Endothelial cell of umbilical vein (primary cell): ENCODE measurements at regions not wholly inside any gene's neighbourhood (a gene's known extent, or its start where the extent isn't known, plus 50 kb on each side); places are given as distances from the start of the nearest gene placed in this dataset.

Experiments used
- BruUV-seq: library from RNA; stranded (reverse); fragments of 400-500 nt; replicated peaks from 2 replicates; lab custom pipeline; 2021; lab: Mats Ljungman, UMichigan
- CTCF ChIA-PET: fragments of 300-600, 350-600 bp; sonication (Branson Sonifier 250); formaldehyde crosslinking; loops from one replicate; lab custom pipeline; 2021; ENCODE audit warnings: antibody characterized with exemption, inconsistent platforms; lab: Charles Lee
- POLR2A ChIA-PET: fragments of 300-600, 350-600 bp; sonication (Branson Sonifier 250); formaldehyde crosslinking; loops from one replicate; lab custom pipeline; 2021; ENCODE audit warnings: antibody characterized with exemption, inconsistent platforms; lab: Charles Lee
- DNase-seq: peaks from one replicate; pipeline ENCODE4 v3.0.0-alpha.2; 2011; ENCODE audit warnings: low read depth, low spot score
- FAIRE-seq: peaks from 2 replicates; lab custom pipeline; 2011; peaks lifted over from hg19 to GRCh38; lab: Jason Lieb, UNC
- H2AFZ ChIP-seq: 2 replicates; pipeline ENCODE4 v1.6.0; 2012; ENCODE audit warnings: low read depth, low read length, control low read depth, inconsistent platforms
- H3K27ac ChIP-seq: 2 replicates; pipeline ENCODE4 v1.5.1; 2011; ENCODE audit warnings: low read depth, mild to moderate bottlenecking, control low read depth, low read length, moderate library complexity; ENCODE audit not compliant: insufficient read depth
- H3K27me3 ChIP-seq, 2 experiments: 2 replicates each; pipeline versions ENCODE4 v1.6.0 to v1.6.1; 2011; ENCODE audit warnings: low read length in 2 of 2, mixed read lengths in 1 of 2; ENCODE audit not compliant: control insufficient read depth in 2 of 2, insufficient read depth in 2 of 2
- H3K36me3 ChIP-seq, 2 experiments: 2 replicates in 1 of 2; 3 replicates in 1 of 2; pipeline ENCODE4 v1.5.1; 2011; ENCODE audit warnings: low read length in 2 of 2, mild to moderate bottlenecking in 1 of 2, moderate library complexity in 1 of 2; ENCODE audit not compliant: control insufficient read depth in 2 of 2, insufficient read depth in 2 of 2; ENCODE audit errors: extremely low read depth in 1 of 2
- H3K4me1 ChIP-seq: 3 replicates; pipeline ENCODE4 v1.5.1; 2011; ENCODE audit warnings: mild to moderate bottlenecking, low read length; ENCODE audit not compliant: control insufficient read depth, insufficient read depth; ENCODE audit errors: extremely low read depth
- H3K4me2 ChIP-seq: 2 replicates; pipeline ENCODE4 v1.6.1; 2011; ENCODE audit warnings: low read length, control low read depth, mixed read lengths; ENCODE audit not compliant: insufficient read depth
- H3K4me3 ChIP-seq, 3 experiments: fragments of 200-600 bp in 1 of 3; sonication (generic), shearing (Covaris generic) in 1 of 3; replicated peaks in 1 of 3; 2 replicates each; pipeline ENCODE4 v1.5.1; 2011 to 2016; ENCODE audit warnings: control low read depth in 3 of 3, low read length in 3 of 3, mild to moderate bottlenecking in 2 of 3, inconsistent platforms in 1 of 3, low read depth in 1 of 3, moderate library complexity in 1 of 3; ENCODE audit not compliant: insufficient read depth in 1 of 3
- H3K79me2 ChIP-seq: 2 replicates; pipeline ENCODE4 v1.6.0; 2012; ENCODE audit warnings: low read length, inconsistent platforms; ENCODE audit not compliant: control insufficient read depth, insufficient read depth
- H3K9ac ChIP-seq: replicated peaks from 2 replicates; pipeline ENCODE3; 2011; ENCODE audit warnings: low read length, control low read depth; ENCODE audit not compliant: insufficient read depth; ENCODE audit errors: extremely low read depth
- H3K9me1 ChIP-seq: replicated peaks from 3 replicates; pipeline ENCODE4 v1.6.0; 2011; ENCODE audit warnings: mild to moderate bottlenecking, low read length; ENCODE audit not compliant: control insufficient read depth, insufficient read depth; ENCODE audit errors: extremely low read depth
- H3K9me3 ChIP-seq: replicated peaks from 2 replicates; pipeline ENCODE4 v1.5.1; 2012; ENCODE audit warnings: low read length, inconsistent platforms; ENCODE audit not compliant: control insufficient read depth, insufficient read depth
- H4K20me1 ChIP-seq: replicated peaks from 2 replicates; pipeline ENCODE3; 2011; ENCODE audit warnings: mild to moderate bottlenecking, low read length; ENCODE audit not compliant: control insufficient read depth, insufficient read depth; ENCODE audit errors: extremely low read depth
- EZH2 ChIP-seq: IDR thresholded peaks from 2 replicates; pipeline ENCODE4 v1.6.1; 2012; ENCODE audit warnings: borderline replicate concordance, low read depth, mild to moderate bottlenecking, moderate library complexity, low read length, inconsistent platforms; ENCODE audit not compliant: severe bottlenecking
- FOS ChIP-seq: IDR thresholded peaks from 2 replicates; pipeline ENCODE4 v1.6.1; 2011; ENCODE audit warnings: mild to moderate bottlenecking, low read length, moderate library complexity, borderline replicate concordance; ENCODE audit not compliant: insufficient read depth
- GATA2 ChIP-seq: IDR thresholded peaks from 2 replicates; pipeline ENCODE4 v1.7.0; 2011; ENCODE audit warnings: low read depth, mild to moderate bottlenecking, moderate library complexity, mixed read lengths, low read length; ENCODE audit not compliant: insufficient read length, insufficient read depth
- JUN ChIP-seq: IDR thresholded peaks from 2 replicates; pipeline ENCODE4 v1.6.1; 2011; ENCODE audit warnings: borderline replicate concordance, low read depth; ENCODE audit not compliant: insufficient read length, insufficient read depth
- MAX ChIP-seq: IDR thresholded peaks from 2 replicates; pipeline ENCODE4 v1.6.1; 2011; ENCODE audit not compliant: insufficient read depth, insufficient read length
- MYC ChIP-seq: IDR thresholded peaks from one replicate; pipeline ENCODE4 v1.6.1; 2011; ENCODE audit warnings: mild to moderate bottlenecking, low read depth, low read length
- POLR2A ChIP-seq: IDR thresholded peaks from 2 replicates; pipeline ENCODE4 v1.6.1; 2012; ENCODE audit warnings: low read depth, mild to moderate bottlenecking, control low read depth, low read length
- POLR2AphosphoS5 ChIP-seq: IDR thresholded peaks from 2 replicates; pipeline ENCODE4 v1.6.1; 2012; ENCODE audit warnings: low read depth, mild to moderate bottlenecking, control low read depth, low read length, moderate library complexity; ENCODE audit not compliant: insufficient read depth
- dilution Hi-C: fragments of 300-500 bp; cut with MboI; formaldehyde crosslinking; loops from one replicate; pipeline ENCODE4 v1.15.0; 2019; ENCODE audit warnings: low sequenced_read_pairs; ENCODE audit not compliant: extremely low pct_ligation_motif_present
- intact Hi-C: fragments of 100-400 bp; cut with micrococcal nuclease; formaldehyde crosslinking; loops from one replicate; pipeline ENCODE4 v1.10.0; 2022
- TF ChIP-seq, protein P1 (sequence below), 2 donors: IDR thresholded peaks; 1 replicate in 1 of 2; 2 replicates in 1 of 2; pipeline ENCODE4 v1.5.1; 2011; ENCODE audit warnings: low read length in 2 of 2, mild to moderate bottlenecking in 2 of 2, moderate library complexity in 2 of 2, control low read depth in 1 of 2, inconsistent platforms in 1 of 2, low read depth in 1 of 2; ENCODE audit not compliant: insufficient read depth in 1 of 2; ENCODE audit errors: extremely low read depth in 1 of 2

GRCh38 chr12:14126692-14127091, 145.3 kb upstream of the GRIN2B start:
- no peak overlapping the region for H3K27ac ChIP-seq
- H3K9ac ChIP-seq, result no peak overlapping the region
- no peaks in the 10 kb centered on the region for H3K36me3 ChIP-seq
- no peaks in the 10 kb centered on the region for H3K79me2 ChIP-seq
- H3K9me1 ChIP-seq, result no peaks in the 10 kb centered on the region
- H3K27me3 ChIP-seq, result no peaks in the 10 kb centered on the region
- no peak for DNase-seq
- no peak overlapping the region for H3K4me3 ChIP-seq
- no peaks in the 10 kb centered on the region for H4K20me1 ChIP-seq
- ChIA-PET POLR2A (no interaction called here), CTCF (no interaction called here)
- no peak overlapping the region for H2AFZ ChIP-seq
- FAIRE-seq, result no peak
- no TSS peak for BruUV-seq
- intact Hi-C loops (no loop called here), dilution Hi-C loops (no loop called here)
- no peak overlapping the region for H3K4me2 ChIP-seq
- no peaks in the 10 kb centered on the region for H3K4me1 ChIP-seq
- H3K9me3 ChIP-seq, result no peaks in the 10 kb centered on the region
- TF ChIP-seq MAX, result no peak
- no peak for TF ChIP-seq FOS
- TF ChIP-seq GATA2, result no peak
- no peak for TF ChIP-seq EZH2
- no peak for TF ChIP-seq MYC
- no peak for TF ChIP-seq JUN
- TF ChIP-seq POLR2AphosphoS5, result no peak
- TF ChIP-seq, protein P1, sequence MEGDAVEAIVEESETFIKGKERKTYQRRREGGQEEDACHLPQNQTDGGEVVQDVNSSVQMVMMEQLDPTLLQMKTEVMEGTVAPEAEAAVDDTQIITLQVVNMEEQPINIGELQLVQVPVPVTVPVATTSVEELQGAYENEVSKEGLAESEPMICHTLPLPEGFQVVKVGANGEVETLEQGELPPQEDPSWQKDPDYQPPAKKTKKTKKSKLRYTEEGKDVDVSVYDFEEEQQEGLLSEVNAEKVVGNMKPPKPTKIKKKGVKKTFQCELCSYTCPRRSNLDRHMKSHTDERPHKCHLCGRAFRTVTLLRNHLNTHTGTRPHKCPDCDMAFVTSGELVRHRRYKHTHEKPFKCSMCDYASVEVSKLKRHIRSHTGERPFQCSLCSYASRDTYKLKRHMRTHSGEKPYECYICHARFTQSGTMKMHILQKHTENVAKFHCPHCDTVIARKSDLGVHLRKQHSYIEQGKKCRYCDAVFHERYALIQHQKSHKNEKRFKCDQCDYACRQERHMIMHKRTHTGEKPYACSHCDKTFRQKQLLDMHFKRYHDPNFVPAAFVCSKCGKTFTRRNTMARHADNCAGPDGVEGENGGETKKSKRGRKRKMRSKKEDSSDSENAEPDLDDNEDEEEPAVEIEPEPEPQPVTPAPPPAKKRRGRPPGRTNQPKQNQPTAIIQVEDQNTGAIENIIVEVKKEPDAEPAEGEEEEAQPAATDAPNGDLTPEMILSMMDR (IDR thresholded peaks at IDR 0.05; ENCODE audit: extremely low read depth in 1 of 2, insufficient read depth in 1 of 2, low read depth in 1 of 2, low read length in 2 of 2), result no peak
- no peak for TF ChIP-seq POLR2A
